ENCODE measurements at regions not wholly inside any gene's neighbourhood (a gene's known extent, or its start where the extent isn't known, plus 50 kb on each side); places are given as distances from the start of the nearest gene placed in this dataset.

DNA sequence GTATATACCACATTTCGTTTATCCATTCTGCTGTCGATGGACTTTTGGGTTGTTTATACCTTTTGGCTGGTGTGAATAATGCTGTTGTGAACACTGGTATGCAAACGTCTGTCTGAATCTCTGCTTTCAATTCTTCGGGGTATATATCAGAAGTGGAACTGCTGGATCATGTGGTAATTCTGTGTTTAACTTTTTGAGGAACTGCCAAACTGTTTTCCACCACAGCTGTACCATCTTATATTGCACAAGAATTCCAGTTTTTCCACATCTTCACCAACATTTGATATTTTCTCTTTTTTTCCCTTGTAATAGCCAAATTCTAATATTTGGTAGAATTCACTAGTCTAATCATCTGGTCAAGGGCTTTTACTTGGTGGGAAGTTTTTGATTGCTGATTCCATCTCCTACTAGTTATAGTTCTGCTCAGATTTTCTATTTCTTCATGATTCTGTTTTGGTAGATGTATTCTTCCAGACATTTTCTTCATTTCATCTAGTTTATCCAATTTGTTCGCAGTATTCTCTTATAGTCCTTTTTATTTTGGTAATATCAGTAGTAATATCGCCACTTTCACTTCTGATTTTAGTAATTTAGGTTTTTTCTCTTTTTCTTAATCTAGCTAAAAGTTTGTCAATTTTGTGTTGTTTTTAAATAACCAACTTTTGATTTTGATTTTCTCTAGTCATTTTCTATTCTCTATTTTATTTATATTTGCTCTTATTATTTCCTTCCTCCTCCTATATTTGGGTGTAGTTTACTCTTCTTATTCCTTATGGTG lies 271.2 kb downstream of the ZEB1 start:
- H3K27me3 ChIP-seq, result no peaks in the 10 kb centered on the region
- no peak overlapping the region for H3K4me3 ChIP-seq
- TF ChIP-seq, protein P1, sequence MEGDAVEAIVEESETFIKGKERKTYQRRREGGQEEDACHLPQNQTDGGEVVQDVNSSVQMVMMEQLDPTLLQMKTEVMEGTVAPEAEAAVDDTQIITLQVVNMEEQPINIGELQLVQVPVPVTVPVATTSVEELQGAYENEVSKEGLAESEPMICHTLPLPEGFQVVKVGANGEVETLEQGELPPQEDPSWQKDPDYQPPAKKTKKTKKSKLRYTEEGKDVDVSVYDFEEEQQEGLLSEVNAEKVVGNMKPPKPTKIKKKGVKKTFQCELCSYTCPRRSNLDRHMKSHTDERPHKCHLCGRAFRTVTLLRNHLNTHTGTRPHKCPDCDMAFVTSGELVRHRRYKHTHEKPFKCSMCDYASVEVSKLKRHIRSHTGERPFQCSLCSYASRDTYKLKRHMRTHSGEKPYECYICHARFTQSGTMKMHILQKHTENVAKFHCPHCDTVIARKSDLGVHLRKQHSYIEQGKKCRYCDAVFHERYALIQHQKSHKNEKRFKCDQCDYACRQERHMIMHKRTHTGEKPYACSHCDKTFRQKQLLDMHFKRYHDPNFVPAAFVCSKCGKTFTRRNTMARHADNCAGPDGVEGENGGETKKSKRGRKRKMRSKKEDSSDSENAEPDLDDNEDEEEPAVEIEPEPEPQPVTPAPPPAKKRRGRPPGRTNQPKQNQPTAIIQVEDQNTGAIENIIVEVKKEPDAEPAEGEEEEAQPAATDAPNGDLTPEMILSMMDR (IDR thresholded peaks at IDR 0.05; ENCODE audit: poor library complexity), result no peak
- TF ChIP-seq EZH2phosphoT487 (IDR thresholded peaks at IDR 0.05; ENCODE audit: low read depth, severe bottlenecking, unreplicated experiment) (no peak), EZH2 (IDR thresholded peaks at IDR 0.05; ENCODE audit: borderline replicate concordance) (no peak)
- H3K36me3 ChIP-seq (replicated peaks; ENCODE audit: insufficient read depth, low read depth), result no peaks in the 10 kb centered on the region
- no peaks in the 10 kb centered on the region for H3K4me1 ChIP-seq (ENCODE audit: insufficient read depth)
- no peaks in the 10 kb centered on the region for H3K79me2 ChIP-seq
- H3K9me3 ChIP-seq (ENCODE audit: low read depth), result no peaks in the 10 kb centered on the region
- no peak overlapping the region for H3K4me2 ChIP-seq
- H3K9me2 ChIP-seq (replicated peaks; ENCODE audit: insufficient read depth), result no peaks in the 10 kb centered on the region
- no peaks in the 10 kb centered on the region for H4K20me1 ChIP-seq (ENCODE audit: insufficient read depth, poor library complexity, severe bottlenecking)
- H3K27ac ChIP-seq, result no peak overlapping the region
- WGBS (ENCODE audit: low lambda C conversion rate, missing lambda C conversion rate), result 80% methylated on average over 6 of the region's 6 CpGs
- no peak overlapping the region for H2AFZ ChIP-seq
- DNase-seq (ENCODE audit: low spot score), result no peak

DNA sequence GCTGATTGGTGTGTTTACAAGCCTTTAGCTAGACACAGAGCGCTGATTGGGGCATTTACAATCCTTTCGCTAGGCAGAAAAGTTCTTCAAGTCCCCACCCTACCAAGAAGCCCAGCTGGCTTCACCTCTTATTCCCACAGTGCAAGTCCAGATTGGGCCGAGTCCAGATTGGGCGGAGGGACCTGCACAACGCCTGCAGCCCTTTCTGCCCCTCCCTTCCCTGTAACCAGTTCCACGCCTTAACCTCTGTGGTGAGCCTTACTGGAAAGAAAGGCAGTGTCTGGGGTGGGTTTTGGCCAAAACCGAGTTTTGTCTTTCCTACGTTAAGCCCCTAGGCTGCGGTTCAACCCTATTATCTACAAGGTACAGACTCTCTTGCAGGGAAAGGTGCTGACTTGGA lies 268.7 kb downstream of the ZEB1 start:
- Histone ChIP-seq H2AFZ (no peak overlapping the region), H3K27me3 (no peaks in the 10 kb centered on the region), H3K4me1 (ENCODE audit: insufficient read depth) (peaks cover under 1% of the 10 kb centered on the region), H3K4me2 (no peak overlapping the region), H3K9me2 (replicated peaks; ENCODE audit: insufficient read depth) (no peaks in the 10 kb centered on the region), H3K4me3 (no peak overlapping the region), H3K79me2 (no peaks in the 10 kb centered on the region), H3K36me3 (replicated peaks; ENCODE audit: insufficient read depth, low read depth) (no peaks in the 10 kb centered on the region), H3K27ac (no peak overlapping the region), H3K9me3 (ENCODE audit: low read depth) (no peaks in the 10 kb centered on the region), H4K20me1 (ENCODE audit: insufficient read depth, poor library complexity, severe bottlenecking) (no peaks in the 10 kb centered on the region)
- DNase-seq (ENCODE audit: low spot score), result no peak
- TF ChIP-seq EZH2phosphoT487 (IDR thresholded peaks at IDR 0.05; ENCODE audit: low read depth, severe bottlenecking, unreplicated experiment), result no peak
- TF ChIP-seq, protein P1 (IDR thresholded peaks at IDR 0.05; ENCODE audit: poor library complexity), result no peak
- no peak for TF ChIP-seq EZH2 (IDR thresholded peaks at IDR 0.05; ENCODE audit: borderline replicate concordance)
- 97% methylated on average over 9 of the region's 9 CpGs for WGBS (ENCODE audit: low lambda C conversion rate, missing lambda C conversion rate)

DNA sequence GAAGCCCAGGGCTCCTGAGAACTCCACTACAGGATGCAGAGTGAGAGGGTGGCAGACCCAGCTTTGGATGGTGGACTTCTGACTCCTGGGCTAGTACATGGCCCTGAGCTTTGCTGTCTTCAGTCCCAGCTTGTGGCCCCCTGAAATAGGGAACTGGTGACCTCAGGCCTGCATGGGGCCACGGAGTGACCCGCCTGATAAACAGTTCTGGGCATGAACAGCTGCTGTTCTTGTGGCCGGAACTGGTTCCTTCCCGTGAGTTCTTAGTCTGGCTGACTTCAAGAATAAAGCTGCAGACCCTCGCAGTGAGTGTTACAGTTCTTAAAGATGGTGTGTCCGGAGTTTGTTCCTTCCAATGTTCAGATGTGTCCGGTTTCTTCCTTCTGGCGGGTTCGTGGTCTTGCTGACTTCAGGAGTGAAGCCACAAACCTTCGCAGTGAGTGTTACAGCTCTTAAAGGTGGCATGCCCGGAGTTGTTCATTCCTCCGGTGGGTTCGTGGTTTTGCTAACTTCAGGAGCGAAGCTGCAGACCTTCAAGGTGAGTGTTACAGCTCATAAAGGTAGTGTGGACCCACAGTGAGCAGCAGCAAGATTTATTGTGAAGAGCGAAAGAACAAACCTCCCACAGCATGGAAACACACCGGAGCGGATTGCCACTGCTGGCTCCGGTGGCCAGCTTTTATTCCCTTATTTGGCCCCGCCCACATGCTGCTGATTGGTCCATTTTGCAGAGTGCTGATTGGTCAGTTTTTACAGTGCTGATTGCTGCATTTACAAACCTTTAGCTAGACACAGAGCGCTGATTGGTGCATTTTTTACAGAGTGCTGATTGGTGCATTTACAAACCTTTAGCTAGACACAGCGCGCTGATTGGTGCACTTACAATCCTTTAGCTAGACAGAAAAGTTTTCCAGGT lies 268.0 kb downstream of the ZEB1 start:
- Histone ChIP-seq H3K27ac (no peak overlapping the region), H3K79me2 (no peaks in the 10 kb centered on the region), H3K9me2 (replicated peaks; ENCODE audit: insufficient read depth) (no peaks in the 10 kb centered on the region), H3K27me3 (no peaks in the 10 kb centered on the region), H4K20me1 (ENCODE audit: insufficient read depth, poor library complexity, severe bottlenecking) (no peaks in the 10 kb centered on the region), H3K4me2 (no peak overlapping the region), H2AFZ (no peak overlapping the region), H3K9me3 (ENCODE audit: low read depth) (no peaks in the 10 kb centered on the region), H3K4me3 (no peak overlapping the region), H3K36me3 (replicated peaks; ENCODE audit: insufficient read depth, low read depth) (no peaks in the 10 kb centered on the region), H3K4me1 (ENCODE audit: insufficient read depth) (peaks cover 8% of the 10 kb centered on the region)
- TF ChIP-seq EZH2phosphoT487 (IDR thresholded peaks at IDR 0.05; ENCODE audit: low read depth, severe bottlenecking, unreplicated experiment), result no peak
- WGBS (ENCODE audit: low lambda C conversion rate, missing lambda C conversion rate), result 88% methylated on average over 22 of the region's 22 CpGs
- DNase-seq (ENCODE audit: low spot score), result no peak

DNA sequence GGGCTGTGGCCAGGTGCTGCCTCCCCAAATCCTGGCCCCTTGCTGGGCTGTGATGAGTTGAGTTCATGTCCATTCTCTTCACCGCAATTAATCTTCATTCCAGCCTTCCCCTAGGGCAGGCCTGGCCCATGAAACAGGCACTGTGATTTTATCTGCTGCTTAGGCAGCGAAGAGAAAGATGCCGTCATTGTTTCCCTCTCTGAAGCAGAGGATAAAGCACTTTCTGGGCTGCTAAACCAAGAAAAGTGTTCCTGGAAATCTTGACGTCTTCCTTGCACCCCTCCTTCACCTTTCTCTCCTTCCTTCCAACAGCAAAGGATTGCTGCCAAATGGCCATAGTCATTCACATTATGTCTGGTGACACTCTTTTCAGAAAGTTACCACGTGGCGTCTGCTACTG lies 265.9 kb downstream of the ZEB1 start:
- 61% methylated on average over 6 of the region's 6 CpGs for WGBS (ENCODE audit: low lambda C conversion rate, missing lambda C conversion rate)
- Histone ChIP-seq H3K79me2 (no peaks in the 10 kb centered on the region), H3K4me3 (no peak overlapping the region), H2AFZ (no peak overlapping the region), H3K4me1 (ENCODE audit: insufficient read depth) (peaks cover 8% of the 10 kb centered on the region), H3K36me3 (replicated peaks; ENCODE audit: insufficient read depth, low read depth) (no peaks in the 10 kb centered on the region), H3K27me3 (no peaks in the 10 kb centered on the region), H3K9me3 (ENCODE audit: low read depth) (no peaks in the 10 kb centered on the region), H3K9me2 (replicated peaks; ENCODE audit: insufficient read depth) (no peaks in the 10 kb centered on the region), H4K20me1 (ENCODE audit: insufficient read depth, poor library complexity, severe bottlenecking) (no peaks in the 10 kb centered on the region), H3K4me2 (no peak overlapping the region), H3K27ac (no peak overlapping the region)
- no peak for DNase-seq (ENCODE audit: low spot score)
- TF ChIP-seq EZH2 (IDR thresholded peaks at IDR 0.05; ENCODE audit: borderline replicate concordance) (no peak), EZH2phosphoT487 (IDR thresholded peaks at IDR 0.05; ENCODE audit: low read depth, severe bottlenecking, unreplicated experiment) (no peak)
- TF ChIP-seq, protein P1 (IDR thresholded peaks at IDR 0.05; ENCODE audit: poor library complexity), result no peak

Measured in hepatocyte (in vitro differentiated cells).